A549 (cell line): ENCODE measurements at regions not wholly inside any gene's neighbourhood (a gene's known extent, or its start where the extent isn't known, plus 50 kb on each side); places are given as distances from the start of the nearest gene placed in this dataset.

Experiments used
- ATAC-seq, 2 experiments: fragments of 200-7000 bp in 1 of 2; fragments of >200 bp in 1 of 2; cut with Nextera tagmentation in 1 of 2; cut with Tn5 transposase in 1 of 2; 3 replicates each; pipeline versions ENCODE4 v1.8.0 to v1.9.1; 2018 to 2020; ENCODE audit warnings: mild to moderate bottlenecking in 1 of 2, moderate library complexity in 1 of 2
- CTCF ChIA-PET: fragments of 300-600 bp; sonication (Branson Sonifier 250); formaldehyde crosslinking; extraction: SDS; loops from one replicate; lab custom pipeline; 2021; ENCODE audit warnings: antibody characterized with exemption, inconsistent platforms; lab: Yijun Ruan, JAX
- POLR2A ChIA-PET: fragments of 350-600 bp; formaldehyde crosslinking; extraction: SDS; loops from one replicate; lab custom pipeline; 2021; ENCODE audit warnings: antibody characterized with exemption, inconsistent platforms; lab: Yijun Ruan, JAX
- DNase-seq, 2 experiments: peaks; one replicate each; pipeline versions ENCODE4 v3.0.0 to v3.0.0-alpha.2; 2011 to 2016; ENCODE audit warnings: low read depth in 1 of 2, low spot score in 1 of 2
- FAIRE-seq: peaks from 2 replicates; lab custom pipeline; 2011; peaks lifted over from hg19 to GRCh38; lab: Jason Lieb, UNC
- H3K27ac ChIP-seq, 2 experiments: fragments of >200 bp; sonication (Bioruptor Twin); formaldehyde crosslinking; 3 replicates each; pipeline ENCODE4 v1.5.1; 2016 to 2017
- H3K4me1 ChIP-seq: fragments of >200 bp; sonication (Bioruptor Twin); formaldehyde crosslinking; 3 replicates; pipeline ENCODE4 v1.6.1; 2016
- H3K4me2 ChIP-seq: fragments of >200 bp; sonication (Bioruptor Twin); formaldehyde crosslinking; 3 replicates; pipeline ENCODE4 v1.6.1; 2016
- H3K4me3 ChIP-seq: fragments of >200 bp; sonication (Bioruptor Twin); formaldehyde crosslinking; 3 replicates; pipeline ENCODE4 v1.5.1; 2016
- H3K9me3 ChIP-seq: fragments of >200 bp; sonication (Bioruptor Twin); formaldehyde crosslinking; 3 replicates; pipeline ENCODE4 v1.6.1; 2016
- CBX8 ChIP-seq: fragments of 200-600 bp; sonication (generic); IDR thresholded peaks from 2 replicates; pipeline ENCODE4 v1.6.1; 2016
- CEBPB ChIP-seq, 2 experiments: fragments of >200 bp in 1 of 2; sonication (Bioruptor Twin) in 1 of 2; formaldehyde crosslinking in 1 of 2; IDR thresholded peaks; 2 replicates each; pipeline ENCODE4 v1.6.1; 2012 to 2016
- CHD2 ChIP-seq: fragments of 150-350 bp; IDR thresholded peaks from 2 replicates; pipeline ENCODE4 v1.6.1; 2014; ENCODE audit warnings: low read length; ENCODE audit not compliant: partially characterized antibody
- E2F6 ChIP-seq: IDR thresholded peaks from 2 replicates; pipeline ENCODE4 v1.6.1; 2012; ENCODE audit warnings: low read depth, borderline replicate concordance
- EHF ChIP-seq: fragments of 250-450 bp; sonication (Bioruptor Pico); IDR thresholded peaks from 2 replicates; pipeline ENCODE4 v1.5.0; 2020; ENCODE audit warnings: mild to moderate bottlenecking
- EHMT2 ChIP-seq: fragments of 200-600 bp; sonication (generic); IDR thresholded peaks from 2 replicates; pipeline ENCODE4 v1.6.1; 2016; ENCODE audit warnings: antibody characterized with exemption, low read depth, mild to moderate bottlenecking, moderate library complexity
- ESRRA ChIP-seq: fragments of 150-350 bp; IDR thresholded peaks from 2 replicates; pipeline ENCODE4 v1.6.1; 2014; ENCODE audit warnings: mild to moderate bottlenecking, low read length, borderline replicate concordance
- GATA3 ChIP-seq: IDR thresholded peaks from 2 replicates; pipeline ENCODE4 v1.6.1; 2012; ENCODE audit warnings: borderline replicate concordance
- HDAC2 ChIP-seq: fragments of 200-600 bp; sonication (generic); IDR thresholded peaks from 2 replicates; pipeline ENCODE4 v1.6.1; 2016
- HOXB5 ChIP-seq: fragments of 250-450 bp; sonication (Bioruptor Pico); IDR thresholded peaks from 2 replicates; pipeline ENCODE4 v1.5.0; 2020; ENCODE audit warnings: mild to moderate bottlenecking, moderate library complexity
- JUN ChIP-seq, 2 experiments: fragments of >200 bp; sonication (Bioruptor Twin); formaldehyde crosslinking; IDR thresholded peaks; 2 replicates in 1 of 2; 3 replicates in 1 of 2; pipeline ENCODE4 v1.6.1; 2016 to 2017
- KDM1A ChIP-seq: fragments of 200-600 bp; sonication (generic); IDR thresholded peaks from 2 replicates; pipeline ENCODE4 v1.6.1; 2016; ENCODE audit warnings: low read depth, mild to moderate bottlenecking
- MAFK ChIP-seq: fragments of 450-650 bp; IDR thresholded peaks from 2 replicates; pipeline ENCODE4 v1.6.1; 2014; ENCODE audit not compliant: partially characterized antibody
- PHF8 ChIP-seq: fragments of 200-600 bp; sonication (generic); IDR thresholded peaks from 2 replicates; pipeline ENCODE4 v1.6.1; 2016; ENCODE audit warnings: low read depth, mild to moderate bottlenecking, antibody characterized with exemption, moderate library complexity, borderline replicate concordance
- POLR2A ChIP-seq: IDR thresholded peaks from 2 replicates; pipeline ENCODE4 v1.6.1; 2012; ENCODE audit warnings: mild to moderate bottlenecking, low read length
- RARB ChIP-seq: fragments of 250-450 bp; sonication (Bioruptor Pico); IDR thresholded peaks from 2 replicates; pipeline ENCODE4 v1.8.0; 2021; ENCODE audit warnings: mild to moderate bottlenecking, moderate library complexity
- RFX5 ChIP-seq: fragments of 450-650 bp; IDR thresholded peaks from 2 replicates; pipeline ENCODE4 v1.7.1; 2014; ENCODE audit warnings: antibody characterized with exemption, mild to moderate bottlenecking, moderate library complexity
- SMC3 ChIP-seq: fragments of >200 bp; sonication (Bioruptor Twin); formaldehyde crosslinking; IDR thresholded peaks from 3 replicates; pipeline ENCODE4 v1.6.1; 2018; ENCODE audit warnings: inconsistent platforms
- USF2 ChIP-seq: fragments of 450-650 bp; IDR thresholded peaks from 2 replicates; pipeline ENCODE4 v1.6.1; 2014; ENCODE audit warnings: antibody characterized with exemption
- WGBS: methylation state at CpG from one replicate; pipeline ENCODE4 v1.1.6; 2017; ENCODE audit errors: missing lambda C conversion rate; 5-methylcytosine and 5-hydroxymethylcytosine counted together
- TF ChIP-seq, protein P1 (sequence below): IDR thresholded peaks from 2 replicates; pipeline ENCODE4 v1.6.1; 2012
- TF ChIP-seq, protein P2 (sequence below): fragments of 200-600 bp; sonication (generic); IDR thresholded peaks from 2 replicates; pipeline ENCODE4 v1.6.1; 2016; ENCODE audit warnings: antibody characterized with exemption, mild to moderate bottlenecking, moderate library complexity

DNA sequence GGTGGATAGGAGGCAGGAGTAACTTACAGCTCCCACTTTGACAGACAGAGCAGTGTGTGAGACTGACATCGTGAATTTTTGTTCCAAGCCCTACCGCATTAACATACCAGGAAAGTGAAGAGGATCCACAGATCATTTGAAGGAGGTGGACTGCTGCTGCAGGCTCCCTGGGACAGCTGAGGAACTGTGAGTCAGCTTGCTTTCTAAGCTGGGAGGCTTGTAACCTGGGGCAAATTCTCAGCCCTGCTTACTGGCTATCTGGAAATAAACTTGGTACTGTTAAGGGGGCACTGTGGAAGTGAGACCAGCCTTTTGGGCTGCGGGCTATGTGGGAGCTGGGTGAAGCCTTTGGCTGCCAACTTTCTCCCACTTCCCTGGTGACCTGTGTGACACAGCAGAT is 1202.5 kb downstream of the DNAJB9 start (continued):
- TF ChIP-seq HOXB5 (CRISPR knock-in tag) (no peak), RARB (CRISPR knock-in tag) (no peak), SMC3 (no peak), EHMT2 (no peak), PHF8 (no peak), EHF (CRISPR knock-in tag) (no peak)

DNA sequence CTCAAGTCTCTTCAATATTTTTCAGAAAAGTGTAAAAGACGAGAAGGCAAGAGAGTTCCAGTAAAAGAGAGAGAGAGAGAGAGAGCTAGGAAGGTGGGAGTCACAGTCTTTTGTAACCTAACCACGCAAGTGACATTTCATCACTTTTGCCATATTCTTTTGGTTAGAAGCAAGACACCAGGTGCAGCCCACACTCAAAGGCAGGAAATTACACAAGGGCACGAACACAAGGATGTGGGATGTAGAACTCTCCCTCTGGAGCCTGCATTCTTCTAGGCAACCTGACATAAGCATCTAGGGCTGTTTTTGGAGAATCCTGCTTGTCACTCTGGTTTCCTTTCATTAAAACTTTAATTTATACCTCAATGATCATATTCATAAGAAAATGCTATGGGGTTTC is 1213.1 kb downstream of the DNAJB9 start:
- WGBS: 4% methylated on average over 3 of the region's 3 CpGs

GRCh38 chr7:109806548-109806947 is 1236.9 kb downstream of the DNAJB9 start:
- Histone ChIP-seq H3K4me1 (no peaks in the 10 kb centered on the region), H3K27ac (no peak overlapping the region), H3K4me3 (no peak overlapping the region), H3K9me3 (no peaks in the 10 kb centered on the region), H3K4me2 (no peak overlapping the region)
- no peak for ATAC-seq
- POLR2A ChIA-PET: no interaction called here
- DNase-seq: no peak
- no peak for FAIRE-seq
- TF ChIP-seq MAFK (no peak), ESRRA (no peak)
- TF ChIP-seq, all 56 proteins: peak for 0
- CTCF ChIA-PET: no interaction called here

More for the DNA sequence above, 1213.1 kb downstream of the DNAJB9 start:
- no peak overlapping the region for H3K27ac ChIP-seq
- CTCF ChIA-PET: no interaction called here
- H3K4me2 ChIP-seq: no peak overlapping the region
- TF ChIP-seq GATA3: no peak
- TF ChIP-seq KDM1A: no peak
- no peak for TF ChIP-seq POLR2A
- TF ChIP-seq CEBPB (IDR thresholded peaks at IDR 0.05): no peak
- TF ChIP-seq EHMT2: no peak
- no peak for TF ChIP-seq RFX5
- no peak for TF ChIP-seq CBX8
- no peak for TF ChIP-seq E2F6
- TF ChIP-seq JUN (IDR thresholded peaks at IDR 0.05): no peak
- no peak for TF ChIP-seq SMC3
- TF ChIP-seq EHF (CRISPR knock-in tag): no peak
- no peak for TF ChIP-seq USF2
- no peak for TF ChIP-seq HDAC2
- no peak for TF ChIP-seq CHD2
- TF ChIP-seq, protein P1, sequence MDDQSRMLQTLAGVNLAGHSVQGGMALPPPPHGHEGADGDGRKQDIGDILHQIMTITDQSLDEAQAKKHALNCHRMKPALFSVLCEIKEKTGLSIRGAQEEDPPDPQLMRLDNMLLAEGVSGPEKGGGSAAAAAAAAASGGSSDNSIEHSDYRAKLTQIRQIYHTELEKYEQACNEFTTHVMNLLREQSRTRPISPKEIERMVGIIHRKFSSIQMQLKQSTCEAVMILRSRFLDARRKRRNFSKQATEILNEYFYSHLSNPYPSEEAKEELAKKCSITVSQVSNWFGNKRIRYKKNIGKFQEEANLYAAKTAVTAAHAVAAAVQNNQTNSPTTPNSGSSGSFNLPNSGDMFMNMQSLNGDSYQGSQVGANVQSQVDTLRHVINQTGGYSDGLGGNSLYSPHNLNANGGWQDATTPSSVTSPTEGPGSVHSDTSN: no peak
- TF ChIP-seq, protein P2, sequence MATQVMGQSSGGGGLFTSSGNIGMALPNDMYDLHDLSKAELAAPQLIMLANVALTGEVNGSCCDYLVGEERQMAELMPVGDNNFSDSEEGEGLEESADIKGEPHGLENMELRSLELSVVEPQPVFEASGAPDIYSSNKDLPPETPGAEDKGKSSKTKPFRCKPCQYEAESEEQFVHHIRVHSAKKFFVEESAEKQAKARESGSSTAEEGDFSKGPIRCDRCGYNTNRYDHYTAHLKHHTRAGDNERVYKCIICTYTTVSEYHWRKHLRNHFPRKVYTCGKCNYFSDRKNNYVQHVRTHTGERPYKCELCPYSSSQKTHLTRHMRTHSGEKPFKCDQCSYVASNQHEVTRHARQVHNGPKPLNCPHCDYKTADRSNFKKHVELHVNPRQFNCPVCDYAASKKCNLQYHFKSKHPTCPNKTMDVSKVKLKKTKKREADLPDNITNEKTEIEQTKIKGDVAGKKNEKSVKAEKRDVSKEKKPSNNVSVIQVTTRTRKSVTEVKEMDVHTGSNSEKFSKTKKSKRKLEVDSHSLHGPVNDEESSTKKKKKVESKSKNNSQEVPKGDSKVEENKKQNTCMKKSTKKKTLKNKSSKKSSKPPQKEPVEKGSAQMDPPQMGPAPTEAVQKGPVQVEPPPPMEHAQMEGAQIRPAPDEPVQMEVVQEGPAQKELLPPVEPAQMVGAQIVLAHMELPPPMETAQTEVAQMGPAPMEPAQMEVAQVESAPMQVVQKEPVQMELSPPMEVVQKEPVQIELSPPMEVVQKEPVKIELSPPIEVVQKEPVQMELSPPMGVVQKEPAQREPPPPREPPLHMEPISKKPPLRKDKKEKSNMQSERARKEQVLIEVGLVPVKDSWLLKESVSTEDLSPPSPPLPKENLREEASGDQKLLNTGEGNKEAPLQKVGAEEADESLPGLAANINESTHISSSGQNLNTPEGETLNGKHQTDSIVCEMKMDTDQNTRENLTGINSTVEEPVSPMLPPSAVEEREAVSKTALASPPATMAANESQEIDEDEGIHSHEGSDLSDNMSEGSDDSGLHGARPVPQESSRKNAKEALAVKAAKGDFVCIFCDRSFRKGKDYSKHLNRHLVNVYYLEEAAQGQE: no peak
- DNase-seq: no peak
- FAIRE-seq: no peak
- H3K9me3 ChIP-seq: no peaks in the 10 kb centered on the region
- no peak overlapping the region for H3K4me3 ChIP-seq
- POLR2A ChIA-PET: no interaction called here
- H3K4me1 ChIP-seq: no peaks in the 10 kb centered on the region
- no peak for ATAC-seq
